ENCODE measurements at regions not wholly inside any gene's neighbourhood (a gene's known extent, or its start where the extent isn't known, plus 50 kb on each side); places are given as distances from the start of the nearest gene placed in this dataset.

GRCh38 chr6:113401231-113401630, 455.9 kb upstream of the MARCKS start:
- no peak for DNase-seq

- no peak for DNase-seq
Measured at GRCh38 chr6:113402544-113402943, 454.6 kb upstream of the MARCKS start.

DNA sequence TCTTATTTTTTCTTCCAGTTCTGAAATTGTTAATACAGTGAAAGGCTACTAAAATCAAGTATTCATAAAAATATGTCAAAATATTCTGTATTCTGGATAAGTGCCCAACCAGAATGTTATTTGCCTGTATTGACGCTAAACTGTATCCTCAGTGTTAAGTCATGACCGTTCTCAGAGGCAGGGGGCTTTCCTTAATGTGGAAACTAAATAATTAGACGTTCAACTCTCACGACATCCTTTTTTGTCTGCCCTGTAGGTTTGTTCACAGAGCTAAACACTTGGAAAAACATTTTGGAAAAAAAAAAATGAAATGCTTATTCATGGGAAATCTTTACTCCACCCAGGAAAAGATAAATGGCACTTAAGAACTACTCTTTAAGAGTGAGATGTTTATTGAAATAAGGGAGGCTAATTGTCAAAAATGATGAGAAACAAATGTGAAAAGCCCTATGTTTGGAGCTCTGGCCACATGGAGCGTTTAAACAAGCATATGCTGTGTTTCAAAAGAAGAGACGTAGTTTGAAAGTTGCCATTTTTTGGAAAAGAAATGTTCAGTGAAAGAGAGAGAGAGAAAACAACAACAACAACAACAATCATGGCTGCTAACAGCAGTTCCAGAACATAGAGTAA, 453.1 kb upstream of the MARCKS start:
- DNase-seq, result no peak

GRCh38 chr6:113405326-113406047, 451.7 kb upstream of the MARCKS start:
- DNase-seq, result no peak

- no peak for DNase-seq
Measured at GRCh38 chr6:113406048-113406695, 451.0 kb upstream of the MARCKS start.

GRCh38 chr6:113411011-113411410, 446.1 kb upstream of the MARCKS start:
- DNase-seq, result no peak

GRCh38 chr6:113412589-113413357, 444.4 kb upstream of the MARCKS start:
- DNase-seq, result no peak

GRCh38 chr6:113414511-113414910, 442.6 kb upstream of the MARCKS start:
- peak; percentile 19 for DNase-seq

GRCh38 chr6:113416170-113416569, 441.0 kb upstream of the MARCKS start:
- DNase-seq, result no peak

GRCh38 chr6:113420290-113420689, 436.9 kb upstream of the MARCKS start:
- no peak for DNase-seq

DNA sequence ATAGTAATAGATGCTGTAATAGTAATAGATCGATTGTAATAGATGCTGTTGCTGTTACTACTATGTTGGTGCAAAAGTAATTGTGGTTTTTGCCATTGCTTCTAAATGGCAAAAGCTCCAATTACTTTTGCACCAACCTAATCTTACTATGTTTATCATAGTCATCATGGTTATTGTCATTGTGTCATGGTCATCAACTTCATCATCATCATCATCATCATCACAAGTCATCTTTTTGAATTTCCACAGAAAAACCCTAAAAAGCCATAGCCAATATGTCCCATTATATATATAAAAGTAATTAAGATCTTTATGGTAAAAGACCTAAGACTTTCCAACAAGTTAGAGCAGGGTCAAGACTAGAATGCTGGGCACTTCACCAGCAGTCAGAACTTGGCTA, 435.1 kb upstream of the MARCKS start:
- DNase-seq, result no peak

DNA sequence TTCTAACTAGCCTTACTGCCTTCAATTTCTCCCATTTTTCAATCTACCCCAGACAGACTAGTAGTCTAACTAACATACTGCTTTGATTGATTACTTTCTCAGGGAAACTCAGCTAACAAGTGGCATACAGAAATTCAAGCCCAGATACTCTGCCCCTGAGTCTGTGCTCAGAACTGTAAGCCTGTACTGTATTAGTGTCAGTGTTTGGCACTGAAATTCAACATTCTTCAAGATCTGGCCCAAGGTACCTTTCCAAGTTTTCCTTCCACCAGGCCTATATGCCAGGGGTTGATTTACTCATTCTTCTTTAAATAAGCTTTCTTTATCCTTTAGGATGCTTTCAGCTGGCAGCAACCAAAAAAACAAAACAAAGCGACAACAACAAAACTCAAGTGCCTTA, 433.2 kb upstream of the MARCKS start:
- no peak for DNase-seq

DNA sequence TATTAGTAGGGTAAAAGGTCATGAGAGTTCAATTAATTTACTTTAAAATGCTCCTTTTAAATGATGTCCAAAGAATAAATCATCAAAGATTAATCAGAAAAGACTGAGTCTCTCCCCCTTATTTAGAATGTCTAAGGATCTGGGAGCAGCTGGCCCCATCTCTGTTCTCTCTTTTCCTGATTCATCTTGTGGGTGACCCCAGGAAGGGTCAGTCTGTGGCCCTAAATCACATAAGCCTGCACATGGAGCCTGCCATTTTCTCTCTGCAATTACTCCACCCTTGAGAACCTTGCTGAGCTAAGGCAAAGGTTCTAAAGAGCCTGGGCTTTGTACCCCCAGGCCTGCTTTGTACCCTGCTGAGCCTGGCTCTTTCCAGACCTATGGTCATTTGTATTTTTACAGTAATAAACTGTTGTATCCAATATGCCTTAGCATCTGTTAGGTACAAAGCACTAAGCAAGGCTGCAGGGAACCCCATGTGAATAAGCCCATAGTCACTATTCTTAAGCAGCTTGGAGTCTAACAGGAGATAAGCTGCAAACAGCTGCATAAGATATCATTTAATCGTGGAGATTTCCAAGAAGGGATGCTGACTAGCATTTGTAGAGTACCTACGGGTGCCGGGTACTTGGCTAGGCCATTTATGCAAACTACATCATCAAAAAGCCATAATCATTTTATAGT, 431.0 kb upstream of the MARCKS start:
- DNase-seq, result no peak

DNA sequence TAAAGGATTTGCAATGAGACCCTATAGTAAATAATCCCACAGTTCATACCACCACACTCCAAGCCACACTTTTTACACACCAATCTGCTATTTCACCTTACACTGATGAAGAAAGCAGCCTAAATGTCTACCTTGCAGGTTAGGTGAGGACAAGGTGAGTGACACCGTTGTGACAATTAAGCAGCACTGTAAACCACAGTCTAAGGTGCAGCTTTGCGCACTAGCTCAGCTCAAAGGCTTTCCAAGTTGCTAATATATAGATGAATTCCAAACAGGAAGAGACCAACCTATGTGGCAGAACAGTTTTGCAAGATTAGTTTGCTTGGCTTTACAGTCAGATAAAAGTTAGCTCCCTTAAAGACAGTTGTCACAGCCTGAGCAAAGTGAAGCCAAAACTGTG, 429.5 kb upstream of the MARCKS start:
- DNase-seq, result no peak

- DNase-seq, result no peak
Measured at GRCh38 chr6:113428702-113429101, 428.4 kb upstream of the MARCKS start.

- no peak for DNase-seq
Measured at GRCh38 chr6:113432521-113433334, 424.4 kb upstream of the MARCKS start.

DNA sequence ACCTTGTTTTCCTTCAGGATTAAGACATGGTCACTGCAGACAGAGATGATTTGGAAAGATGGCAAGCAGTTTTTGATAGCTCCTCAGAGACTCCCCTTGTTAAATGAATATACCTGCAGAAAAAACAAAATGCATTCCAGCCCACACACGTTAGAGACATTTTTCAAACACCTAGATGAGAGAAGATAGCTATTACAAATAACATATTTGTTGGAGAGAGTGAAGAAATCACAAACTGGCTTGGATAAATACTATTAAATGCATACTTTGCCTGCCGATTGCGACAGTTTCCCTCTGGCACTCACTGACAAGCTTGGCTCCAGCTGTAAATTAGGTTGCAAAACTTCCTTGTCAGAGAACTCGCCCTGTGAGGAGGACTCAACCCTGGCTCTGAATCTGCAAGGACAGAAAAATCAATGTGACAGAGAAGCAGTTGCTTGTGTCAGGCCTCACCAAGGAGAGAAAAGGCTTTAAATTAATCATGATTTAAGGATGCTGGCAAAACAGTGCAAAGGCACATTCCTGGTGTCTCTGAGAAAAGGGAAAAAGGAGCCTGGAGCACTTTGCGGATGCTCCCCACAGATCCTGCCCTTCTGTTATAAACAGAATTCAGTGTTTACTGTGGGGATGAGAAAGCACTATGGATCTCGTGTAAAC, 423.7 kb upstream of the MARCKS start:
- DNase-seq, result no peak

DNA sequence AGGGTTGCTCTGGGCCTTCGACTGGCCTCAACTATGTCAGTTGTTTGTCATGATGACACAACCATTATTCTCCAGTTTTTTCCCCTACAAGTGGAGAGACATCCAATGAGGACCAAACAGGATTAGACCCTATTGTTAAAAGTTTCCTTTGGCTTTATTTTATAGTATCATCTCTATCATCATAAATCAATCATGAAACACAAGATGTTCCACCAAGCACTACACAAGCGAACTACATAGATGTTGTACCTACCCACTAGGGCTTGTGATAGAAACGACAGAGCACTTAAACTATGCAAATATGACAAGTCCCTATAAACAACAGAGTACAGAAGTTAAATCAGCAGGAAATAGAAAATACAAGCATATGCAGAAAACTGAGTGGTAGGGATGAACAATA, 422.5 kb upstream of the MARCKS start:
- DNase-seq, result no peak

DNA sequence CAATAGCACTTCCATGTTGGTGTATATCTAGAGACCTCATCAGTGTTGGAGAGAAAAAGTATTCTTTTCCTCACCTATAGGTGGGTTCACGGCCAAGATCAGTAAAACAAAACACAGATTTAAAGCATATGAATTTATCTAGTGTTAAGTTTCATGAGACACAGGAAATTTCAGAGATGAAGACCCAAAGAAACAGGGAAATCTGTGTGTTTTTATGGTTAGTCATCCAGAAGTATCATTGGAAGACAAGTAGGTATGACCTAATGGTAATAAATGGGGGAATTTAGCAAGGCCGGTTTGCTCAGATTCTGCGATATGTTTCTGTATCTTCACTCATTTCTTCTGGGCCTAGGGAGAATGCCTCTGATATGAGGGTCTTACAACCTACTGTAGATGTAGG, 419.6 kb upstream of the MARCKS start:
- no peak for DNase-seq

- no peak for DNase-seq
Measured at GRCh38 chr6:113439866-113440265, 417.3 kb upstream of the MARCKS start.

DNA sequence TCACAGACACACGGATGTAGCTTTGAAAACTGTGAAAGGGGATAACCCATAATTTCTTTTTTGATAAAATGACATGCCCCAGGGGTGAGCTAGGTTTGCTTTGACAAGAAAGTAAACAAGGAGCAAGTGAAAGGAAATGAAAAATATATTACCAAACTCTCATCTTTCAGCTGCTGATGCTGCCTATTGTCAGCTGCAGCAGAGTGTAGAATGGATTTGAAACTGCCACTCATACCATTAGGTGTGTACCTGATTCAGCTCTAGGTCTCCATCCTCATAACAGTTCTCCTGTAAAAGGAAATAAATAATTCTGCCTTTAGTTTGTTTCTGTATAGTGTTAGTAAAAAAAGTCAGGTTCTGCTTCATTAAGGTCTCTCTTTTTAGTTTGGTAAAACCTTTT, 415.1 kb upstream of the MARCKS start:
- no peak for DNase-seq

GRCh38 chr6:113445201-113445600, 411.9 kb upstream of the MARCKS start:
- no peak for DNase-seq
